ENCODE measurements at regions not wholly inside any gene's neighbourhood (a gene's known extent, or its start where the extent isn't known, plus 50 kb on each side); places are given as distances from the start of the nearest gene placed in this dataset.

DNA sequence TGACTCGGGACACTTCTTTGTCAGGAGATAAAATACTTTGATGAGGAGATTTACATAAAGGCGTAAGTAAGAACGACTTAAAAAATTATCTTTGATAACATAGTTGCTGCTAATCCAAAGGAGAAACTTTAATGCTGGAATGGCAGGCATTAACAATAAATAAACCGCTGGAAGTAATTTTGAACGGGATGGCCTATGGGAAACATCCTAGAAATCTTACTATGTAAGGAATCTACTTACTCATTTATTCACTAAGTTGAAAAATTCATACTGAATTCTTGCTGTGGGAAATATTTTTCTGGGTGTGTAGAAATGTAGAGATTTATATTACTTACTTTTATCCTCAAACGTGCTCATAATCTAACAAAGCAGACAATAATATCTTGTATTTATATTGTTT lies 425.7 kb upstream of the ZFP42 start:
- TF ChIP-seq, protein P1, sequence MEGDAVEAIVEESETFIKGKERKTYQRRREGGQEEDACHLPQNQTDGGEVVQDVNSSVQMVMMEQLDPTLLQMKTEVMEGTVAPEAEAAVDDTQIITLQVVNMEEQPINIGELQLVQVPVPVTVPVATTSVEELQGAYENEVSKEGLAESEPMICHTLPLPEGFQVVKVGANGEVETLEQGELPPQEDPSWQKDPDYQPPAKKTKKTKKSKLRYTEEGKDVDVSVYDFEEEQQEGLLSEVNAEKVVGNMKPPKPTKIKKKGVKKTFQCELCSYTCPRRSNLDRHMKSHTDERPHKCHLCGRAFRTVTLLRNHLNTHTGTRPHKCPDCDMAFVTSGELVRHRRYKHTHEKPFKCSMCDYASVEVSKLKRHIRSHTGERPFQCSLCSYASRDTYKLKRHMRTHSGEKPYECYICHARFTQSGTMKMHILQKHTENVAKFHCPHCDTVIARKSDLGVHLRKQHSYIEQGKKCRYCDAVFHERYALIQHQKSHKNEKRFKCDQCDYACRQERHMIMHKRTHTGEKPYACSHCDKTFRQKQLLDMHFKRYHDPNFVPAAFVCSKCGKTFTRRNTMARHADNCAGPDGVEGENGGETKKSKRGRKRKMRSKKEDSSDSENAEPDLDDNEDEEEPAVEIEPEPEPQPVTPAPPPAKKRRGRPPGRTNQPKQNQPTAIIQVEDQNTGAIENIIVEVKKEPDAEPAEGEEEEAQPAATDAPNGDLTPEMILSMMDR (CRISPR knock-in tag; IDR thresholded peaks at IDR 0.05): no peak
- TF ChIP-seq ZNF138 (CRISPR knock-in tag; IDR thresholded peaks at IDR 0.05; ENCODE audit: low read depth): no peak
- no peak for TF ChIP-seq POLR2A (IDR thresholded peaks at IDR 0.05; ENCODE audit: insufficient read depth in 1 of 2, low read depth in 2 of 2, low read length in 2 of 2)
- no peak for TF ChIP-seq RAD21 (CRISPR knock-in tag; IDR thresholded peaks at IDR 0.05)
- TF ChIP-seq KAT7 (CRISPR knock-in tag; IDR thresholded peaks at IDR 0.05; ENCODE audit: borderline replicate concordance): no peak
- TF ChIP-seq CREM (IDR thresholded peaks at IDR 0.05): no peak
- no peak for TF ChIP-seq CREM (CRISPR knock-in tag; IDR thresholded peaks at IDR 0.05)
- TF ChIP-seq, protein P2, sequence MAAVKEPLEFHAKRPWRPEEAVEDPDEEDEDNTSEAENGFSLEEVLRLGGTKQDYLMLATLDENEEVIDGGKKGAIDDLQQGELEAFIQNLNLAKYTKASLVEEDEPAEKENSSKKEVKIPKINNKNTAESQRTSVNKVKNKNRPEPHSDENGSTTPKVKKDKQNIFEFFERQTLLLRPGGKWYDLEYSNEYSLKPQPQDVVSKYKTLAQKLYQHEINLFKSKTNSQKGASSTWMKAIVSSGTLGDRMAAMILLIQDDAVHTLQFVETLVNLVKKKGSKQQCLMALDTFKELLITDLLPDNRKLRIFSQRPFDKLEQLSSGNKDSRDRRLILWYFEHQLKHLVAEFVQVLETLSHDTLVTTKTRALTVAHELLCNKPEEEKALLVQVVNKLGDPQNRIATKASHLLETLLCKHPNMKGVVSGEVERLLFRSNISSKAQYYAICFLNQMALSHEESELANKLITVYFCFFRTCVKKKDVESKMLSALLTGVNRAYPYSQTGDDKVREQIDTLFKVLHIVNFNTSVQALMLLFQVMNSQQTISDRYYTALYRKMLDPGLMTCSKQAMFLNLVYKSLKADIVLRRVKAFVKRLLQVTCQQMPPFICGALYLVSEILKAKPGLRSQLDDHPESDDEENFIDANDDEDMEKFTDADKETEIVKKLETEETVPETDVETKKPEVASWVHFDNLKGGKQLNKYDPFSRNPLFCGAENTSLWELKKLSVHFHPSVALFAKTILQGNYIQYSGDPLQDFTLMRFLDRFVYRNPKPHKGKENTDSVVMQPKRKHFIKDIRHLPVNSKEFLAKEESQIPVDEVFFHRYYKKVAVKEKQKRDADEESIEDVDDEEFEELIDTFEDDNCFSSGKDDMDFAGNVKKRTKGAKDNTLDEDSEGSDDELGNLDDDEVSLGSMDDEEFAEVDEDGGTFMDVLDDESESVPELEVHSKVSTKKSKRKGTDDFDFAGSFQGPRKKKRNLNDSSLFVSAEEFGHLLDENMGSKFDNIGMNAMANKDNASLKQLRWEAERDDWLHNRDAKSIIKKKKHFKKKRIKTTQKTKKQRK (IDR thresholded peaks at IDR 0.05; ENCODE audit: low read length): no peak
- TF ChIP-seq, protein P3, sequence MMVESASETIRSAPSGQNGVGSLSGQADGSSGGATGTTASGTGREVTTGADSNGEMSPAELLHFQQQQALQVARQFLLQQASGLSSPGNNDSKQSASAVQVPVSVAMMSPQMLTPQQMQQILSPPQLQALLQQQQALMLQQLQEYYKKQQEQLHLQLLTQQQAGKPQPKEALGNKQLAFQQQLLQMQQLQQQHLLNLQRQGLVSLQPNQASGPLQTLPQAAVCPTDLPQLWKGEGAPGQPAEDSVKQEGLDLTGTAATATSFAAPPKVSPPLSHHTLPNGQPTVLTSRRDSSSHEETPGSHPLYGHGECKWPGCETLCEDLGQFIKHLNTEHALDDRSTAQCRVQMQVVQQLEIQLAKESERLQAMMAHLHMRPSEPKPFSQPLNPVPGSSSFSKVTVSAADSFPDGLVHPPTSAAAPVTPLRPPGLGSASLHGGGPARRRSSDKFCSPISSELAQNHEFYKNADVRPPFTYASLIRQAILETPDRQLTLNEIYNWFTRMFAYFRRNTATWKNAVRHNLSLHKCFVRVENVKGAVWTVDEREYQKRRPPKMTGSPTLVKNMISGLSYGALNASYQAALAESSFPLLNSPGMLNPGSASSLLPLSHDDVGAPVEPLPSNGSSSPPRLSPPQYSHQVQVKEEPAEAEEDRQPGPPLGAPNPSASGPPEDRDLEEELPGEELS (CRISPR knock-in tag; IDR thresholded peaks at IDR 0.05): no peak
- TF ChIP-seq IRX3 (CRISPR knock-in tag; IDR thresholded peaks at IDR 0.05; ENCODE audit: borderline replicate concordance, low read depth): no peak
- no peak for TF ChIP-seq BRD4 (CRISPR knock-in tag; IDR thresholded peaks at IDR 0.05)
- no peak for TF ChIP-seq TCF7 (IDR thresholded peaks at IDR 0.05; ENCODE audit: low read depth)
- no peak for TF ChIP-seq SP1 (IDR thresholded peaks at IDR 0.05)
- no peak for TF ChIP-seq SP1 (CRISPR knock-in tag; IDR thresholded peaks at IDR 0.05)
